SU-DHL-6 (cell line): ENCODE measurements at regions not wholly inside any gene's neighbourhood (a gene's known extent, or its start where the extent isn't known, plus 50 kb on each side); places are given as distances from the start of the nearest gene placed in this dataset.

ENCODE experiments used
- H2AFZ ChIP-seq: fragments of 200-600 bp; sonication (generic); 2 replicates; pipeline ENCODE4 v1.6.1; 2014; ENCODE audit warnings: low read depth, mild to moderate bottlenecking, moderate library complexity, mixed read lengths, antibody characterized with exemption, low read length; ENCODE audit not compliant: severe bottlenecking
- H3F3A ChIP-seq: fragments of 200-600 bp; shearing (Covaris generic); 2 replicates; pipeline ENCODE4 v1.6.0; 2016; ENCODE audit warnings: antibody characterized with exemption, mild to moderate bottlenecking; ENCODE audit not compliant: insufficient read depth
- H3K27ac ChIP-seq: fragments of 200-600 bp; sonication (generic); 2 replicates; pipeline ENCODE4 v1.5.1; 2016; ENCODE audit warnings: low read depth, mild to moderate bottlenecking, low read length, moderate library complexity, mixed read lengths
- H3K27me3 ChIP-seq: fragments of 200-600 bp; sonication (generic), shearing (Covaris generic); 2 replicates; pipeline ENCODE4 v1.6.0; 2014; ENCODE audit warnings: mild to moderate bottlenecking, low read length
- H3K36me3 ChIP-seq: fragments of 200-600 bp; sonication (generic); 2 replicates; pipeline ENCODE4 v1.6.1; 2014; ENCODE audit warnings: mild to moderate bottlenecking, low read length, mixed read lengths
- H3K4me2 ChIP-seq: fragments of 300-600, 200-600 bp; shearing (Covaris generic), sonication (generic); 2 replicates; pipeline ENCODE4 v1.6.0; 2014; ENCODE audit warnings: low read length, low read depth, mild to moderate bottlenecking; ENCODE audit not compliant: poor library complexity, severe bottlenecking
- H3K4me3 ChIP-seq: fragments of 200-600 bp; sonication (generic); 2 replicates; pipeline ENCODE4 v1.5.1; 2014; ENCODE audit warnings: antibody characterized with exemption, low read length, mild to moderate bottlenecking, mixed read lengths; ENCODE audit not compliant: insufficient read depth, poor library complexity, severe bottlenecking
- H3K79me2 ChIP-seq: fragments of 200-600 bp; sonication (generic); 2 replicates; pipeline ENCODE4 v1.6.1; 2014; ENCODE audit warnings: mild to moderate bottlenecking, low read length, moderate library complexity; ENCODE audit not compliant: insufficient read depth
- H3K9ac ChIP-seq: fragments of 200-600 bp; sonication (generic); 2 replicates; pipeline ENCODE4 v1.7.0; 2014; ENCODE audit warnings: mild to moderate bottlenecking, low read length
- H3K9me2 ChIP-seq: fragments of 200-600 bp; sonication (generic); replicated peaks from 2 replicates; pipeline ENCODE4 v1.6.1; 2014; ENCODE audit warnings: low read length; ENCODE audit not compliant: insufficient read depth
- H3K9me3 ChIP-seq: fragments of 200-600 bp; sonication (generic); 2 replicates; pipeline ENCODE4 v1.6.1; 2014; ENCODE audit warnings: low read length, mixed read lengths; ENCODE audit not compliant: insufficient read depth
- H4K20me1 ChIP-seq: fragments of 200-600 bp; sonication (generic); 2 replicates; pipeline ENCODE4 v1.6.1; 2014; ENCODE audit warnings: low read depth, mild to moderate bottlenecking, antibody characterized with exemption, low read length, moderate library complexity, mixed read lengths
- CTCF ChIP-seq: fragments of 200-600 bp; sonication (generic); IDR thresholded peaks from one replicate; pipeline ENCODE4 v1.5.1; 2017; ENCODE audit warnings: antibody characterized with exemption, mild to moderate bottlenecking, low read length, moderate library complexity; ENCODE audit not compliant: insufficient read depth, poor library complexity, severe bottlenecking
- EZH2phosphoT487 ChIP-seq: fragments of 200-600 bp; sonication (generic), shearing (Covaris generic); conservative IDR thresholded peaks from 2 replicates; pipeline ENCODE4 v1.6.1; 2018; ENCODE audit warnings: mild to moderate bottlenecking, antibody characterized with exemption, low read length, moderate library complexity, mixed read lengths

GRCh38 chr10:111933937-111934336 is 249.6 kb downstream of the GPAM start:
- Histone ChIP-seq H3K4me3 (no peak overlapping the region), H3K9ac (no peak overlapping the region), H3K27ac (no peak overlapping the region), H3K4me2 (no peak overlapping the region), H3F3A (no peaks in the 10 kb centered on the region), H3K36me3 (no peaks in the 10 kb centered on the region), H3K27me3 (no peaks in the 10 kb centered on the region), H3K9me2 (no peaks in the 10 kb centered on the region), H4K20me1 (no peaks in the 10 kb centered on the region), H3K9me3 (no peaks in the 10 kb centered on the region), H2AFZ (no peak overlapping the region), H3K79me2 (no peaks in the 10 kb centered on the region)
- TF ChIP-seq EZH2phosphoT487 (no peak), CTCF (no peak)

- TF ChIP-seq CTCF (no peak), EZH2phosphoT487 (no peak)
- no peaks in the 10 kb centered on the region for H3F3A ChIP-seq
- H3K27ac ChIP-seq: no peak overlapping the region
- no peak overlapping the region for H3K9ac ChIP-seq
- no peaks in the 10 kb centered on the region for H3K27me3 ChIP-seq
- H3K9me2 ChIP-seq: no peaks in the 10 kb centered on the region
- H2AFZ ChIP-seq: no peak overlapping the region
- no peaks in the 10 kb centered on the region for H4K20me1 ChIP-seq
- no peak overlapping the region for H3K4me3 ChIP-seq
- no peaks in the 10 kb centered on the region for H3K36me3 ChIP-seq
- H3K79me2 ChIP-seq: no peaks in the 10 kb centered on the region
- H3K4me2 ChIP-seq: no peak overlapping the region
- H3K9me3 ChIP-seq: no peaks in the 10 kb centered on the region
Measured at GRCh38 chr10:111934931-111935330, 248.6 kb downstream of the GPAM start.

GRCh38 chr10:111936143-111936542 is 247.4 kb downstream of the GPAM start:
- Histone ChIP-seq H3K79me2 (no peaks in the 10 kb centered on the region), H3K9me3 (no peaks in the 10 kb centered on the region), H3F3A (no peaks in the 10 kb centered on the region), H4K20me1 (no peaks in the 10 kb centered on the region), H3K4me3 (no peak overlapping the region), H3K27ac (no peak overlapping the region), H2AFZ (no peak overlapping the region), H3K4me2 (no peak overlapping the region), H3K9ac (no peak overlapping the region), H3K27me3 (no peaks in the 10 kb centered on the region), H3K36me3 (no peaks in the 10 kb centered on the region), H3K9me2 (no peaks in the 10 kb centered on the region)
- TF ChIP-seq EZH2phosphoT487 (no peak), CTCF (no peak)
